ENCODE measurements at regions not wholly inside any gene's neighbourhood (a gene's known extent, or its start where the extent isn't known, plus 50 kb on each side); places are given as distances from the start of the nearest gene placed in this dataset.

DNA sequence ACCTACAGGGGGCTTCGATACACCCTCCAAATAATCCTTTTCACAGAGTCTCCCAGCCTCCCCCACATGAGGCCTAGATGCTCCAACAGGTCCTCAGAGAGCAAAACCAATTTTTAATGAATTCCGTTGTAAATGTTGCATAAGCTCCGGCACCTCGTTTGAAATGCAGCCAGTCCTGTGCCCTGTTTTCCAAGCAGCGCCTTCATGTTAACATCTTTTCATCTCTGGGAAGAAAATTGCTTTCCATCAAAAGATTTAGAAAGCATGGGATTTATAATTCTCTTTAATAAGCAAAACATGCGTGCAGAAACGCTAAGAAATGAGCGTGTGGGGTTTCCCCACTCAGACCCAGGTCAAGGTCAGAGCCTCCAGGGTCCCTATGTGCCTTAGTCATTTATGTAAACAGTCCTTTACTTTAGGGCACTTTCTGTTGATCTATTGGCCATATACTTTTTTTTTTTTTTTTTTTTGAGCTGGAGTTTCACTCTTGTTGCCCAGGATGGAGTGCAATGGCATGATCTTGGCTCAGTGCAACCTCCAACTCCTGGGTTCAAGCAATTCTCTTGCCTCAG, 177.5 kb upstream of the S1PR3 start:
- no peak for DNase-seq (ENCODE audit: low read depth)
- TF ChIP-seq, protein P1, sequence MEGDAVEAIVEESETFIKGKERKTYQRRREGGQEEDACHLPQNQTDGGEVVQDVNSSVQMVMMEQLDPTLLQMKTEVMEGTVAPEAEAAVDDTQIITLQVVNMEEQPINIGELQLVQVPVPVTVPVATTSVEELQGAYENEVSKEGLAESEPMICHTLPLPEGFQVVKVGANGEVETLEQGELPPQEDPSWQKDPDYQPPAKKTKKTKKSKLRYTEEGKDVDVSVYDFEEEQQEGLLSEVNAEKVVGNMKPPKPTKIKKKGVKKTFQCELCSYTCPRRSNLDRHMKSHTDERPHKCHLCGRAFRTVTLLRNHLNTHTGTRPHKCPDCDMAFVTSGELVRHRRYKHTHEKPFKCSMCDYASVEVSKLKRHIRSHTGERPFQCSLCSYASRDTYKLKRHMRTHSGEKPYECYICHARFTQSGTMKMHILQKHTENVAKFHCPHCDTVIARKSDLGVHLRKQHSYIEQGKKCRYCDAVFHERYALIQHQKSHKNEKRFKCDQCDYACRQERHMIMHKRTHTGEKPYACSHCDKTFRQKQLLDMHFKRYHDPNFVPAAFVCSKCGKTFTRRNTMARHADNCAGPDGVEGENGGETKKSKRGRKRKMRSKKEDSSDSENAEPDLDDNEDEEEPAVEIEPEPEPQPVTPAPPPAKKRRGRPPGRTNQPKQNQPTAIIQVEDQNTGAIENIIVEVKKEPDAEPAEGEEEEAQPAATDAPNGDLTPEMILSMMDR (IDR thresholded peaks at IDR 0.05; ENCODE audit: low read depth, low read length, missing control alignments) = no peak
- no peak overlapping the region for H3K4me3 ChIP-seq (ENCODE audit: low read depth, low read length)
- in situ Hi-C loops (cut with HindIII; ENCODE audit: low sequenced_read_pairs) = no loop called here

DNA sequence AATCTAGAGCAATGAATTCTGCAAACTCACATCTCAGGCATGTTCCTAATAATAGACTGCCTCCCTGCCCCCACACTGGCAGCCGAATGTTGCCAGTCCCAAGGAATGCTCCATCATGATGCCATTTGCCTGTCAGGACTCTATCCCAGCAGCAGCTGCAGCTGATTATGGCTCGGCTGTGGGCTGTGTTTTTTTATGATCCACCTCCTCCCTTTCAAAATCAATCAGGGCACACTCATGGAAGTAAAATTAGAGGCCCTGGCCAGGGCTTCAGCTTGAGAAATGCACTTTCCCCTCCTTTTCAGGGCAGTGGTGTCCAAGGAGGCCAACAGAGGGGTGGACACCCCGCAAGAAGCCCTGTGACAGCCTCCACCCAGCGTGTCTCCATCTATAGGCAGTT, 176.7 kb upstream of the S1PR3 start:
- TF ChIP-seq, protein P1 (IDR thresholded peaks at IDR 0.05; ENCODE audit: low read depth, low read length, missing control alignments) = no peak
- no peak for DNase-seq (ENCODE audit: low read depth)
- in situ Hi-C loops (cut with HindIII; ENCODE audit: low sequenced_read_pairs) = no loop called here
- H3K4me3 ChIP-seq (ENCODE audit: low read depth, low read length) = no peak overlapping the region

DNA sequence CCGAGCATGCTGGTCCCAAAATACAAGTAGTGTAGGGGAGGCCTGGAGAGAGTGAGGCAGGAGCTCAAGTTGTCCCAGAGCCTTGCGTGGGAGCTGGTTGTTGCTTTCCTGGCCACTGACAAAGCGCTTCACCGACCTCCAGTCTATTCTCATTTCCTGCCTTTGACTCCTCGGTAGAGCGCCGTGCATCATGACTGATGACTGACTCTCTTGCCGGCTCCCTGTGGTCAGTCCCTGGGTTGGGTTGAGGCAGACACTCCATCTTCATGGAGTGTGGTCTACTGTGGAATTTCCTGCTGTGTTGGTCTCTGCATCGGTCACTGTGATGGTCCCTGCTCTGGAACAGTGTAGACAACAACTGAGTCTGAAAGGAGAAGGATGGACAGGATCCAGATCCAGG, 175.1 kb upstream of the S1PR3 start:
- in situ Hi-C loops (cut with HindIII; ENCODE audit: low sequenced_read_pairs) = no loop called here
- DNase-seq (ENCODE audit: low read depth) = peak; percentile 51
- H3K4me3 ChIP-seq (ENCODE audit: low read depth, low read length) = no peak overlapping the region
- TF ChIP-seq, protein P1 (IDR thresholded peaks at IDR 0.05; ENCODE audit: low read depth, low read length, missing control alignments) = no peak

DNA sequence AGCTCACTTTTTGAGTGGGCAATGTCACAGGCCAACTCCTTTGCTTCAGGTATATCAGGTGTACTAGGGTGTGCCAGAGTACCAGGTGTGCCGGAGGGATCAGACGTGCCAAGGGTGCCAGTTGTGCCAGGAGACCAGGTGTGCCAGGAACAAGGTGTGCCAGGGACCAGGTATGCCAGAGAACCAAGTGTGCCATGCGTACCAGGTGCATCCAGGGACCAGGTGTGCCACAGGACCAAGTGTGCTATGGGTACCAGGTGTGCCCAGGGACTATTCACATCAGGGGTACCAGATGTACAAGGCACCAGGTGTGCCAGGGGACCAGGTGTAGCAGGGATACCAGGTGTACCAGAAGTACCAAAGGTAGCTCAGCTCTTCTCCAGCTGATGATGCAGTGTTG, 174.7 kb upstream of the S1PR3 start:
- in situ Hi-C loops (cut with HindIII; ENCODE audit: low sequenced_read_pairs) = no loop called here
- no peak for DNase-seq (ENCODE audit: low read depth)
- H3K4me3 ChIP-seq (ENCODE audit: low read depth, low read length) = no peak overlapping the region
- TF ChIP-seq, protein P1 (IDR thresholded peaks at IDR 0.05; ENCODE audit: low read depth, low read length, missing control alignments) = no peak

DNA sequence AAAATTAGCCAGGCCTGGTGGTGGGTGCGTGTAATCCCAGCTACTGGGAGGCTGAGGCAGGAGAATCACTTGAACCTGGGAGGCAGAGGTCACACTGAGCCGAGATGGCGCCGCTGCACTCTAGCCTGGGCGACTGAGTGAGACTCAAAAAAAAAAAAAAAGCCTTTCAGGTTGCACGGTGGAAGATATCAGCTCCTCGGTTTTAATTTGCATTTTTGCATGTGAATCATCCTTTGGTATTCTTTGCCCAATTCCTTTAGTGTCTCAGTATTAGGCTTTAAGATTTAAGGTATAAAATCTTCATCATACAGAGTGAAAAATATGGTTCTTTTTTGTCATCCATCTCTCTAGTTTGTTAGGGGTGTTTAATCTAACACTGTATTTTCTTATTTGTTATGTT, 173.6 kb upstream of the S1PR3 start:
- TF ChIP-seq, protein P1 (IDR thresholded peaks at IDR 0.05; ENCODE audit: low read depth, low read length, missing control alignments) = no peak
- no peak overlapping the region for H3K4me3 ChIP-seq (ENCODE audit: low read depth, low read length)
- DNase-seq (ENCODE audit: low read depth) = no peak
- in situ Hi-C loops (cut with HindIII; ENCODE audit: low sequenced_read_pairs) = no loop called here

DNA sequence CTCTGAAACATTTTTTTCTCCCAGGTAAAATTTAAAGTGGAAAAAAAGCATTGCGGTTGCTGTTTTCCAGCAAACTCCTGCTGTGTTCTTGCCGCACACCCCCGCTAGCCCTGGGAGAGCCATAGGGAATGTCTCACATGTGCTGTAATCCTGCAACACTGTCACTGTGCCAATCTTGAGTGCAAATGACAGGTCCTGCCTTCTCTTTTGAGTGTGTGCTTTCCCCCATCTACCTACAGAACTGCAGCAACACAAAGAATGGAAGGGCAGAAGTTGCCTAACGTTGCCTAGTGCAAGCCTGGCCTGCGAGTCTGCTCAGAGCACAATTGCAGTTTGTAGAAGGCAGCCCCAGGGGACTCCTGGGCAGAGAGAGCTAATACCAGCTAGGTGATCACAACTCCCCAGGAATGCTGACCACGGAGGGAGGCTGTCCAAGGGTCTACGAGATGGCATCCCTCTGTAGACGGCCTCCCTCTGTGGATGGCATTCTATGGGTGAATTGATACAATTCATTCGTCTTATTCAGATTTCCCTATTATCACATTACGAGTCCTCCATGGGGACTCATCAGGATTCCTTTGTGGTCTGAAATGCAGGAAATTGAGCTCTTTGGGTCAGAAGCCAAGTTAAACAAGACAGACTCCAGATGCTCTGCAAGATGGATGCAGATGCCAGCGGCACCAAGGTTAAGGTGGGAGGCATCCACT, 172.6 kb upstream of the S1PR3 start:
- DNase-seq (ENCODE audit: low read depth) = peak; percentile 58
- H3K4me3 ChIP-seq (ENCODE audit: low read depth, low read length) = no peak overlapping the region
- in situ Hi-C loops (cut with HindIII; ENCODE audit: low sequenced_read_pairs) = no loop called here
- TF ChIP-seq, protein P1 (IDR thresholded peaks at IDR 0.05; ENCODE audit: low read depth, low read length, missing control alignments) = no peak
